ENCODE measurements at regions not wholly inside any gene's neighbourhood (a gene's known extent, or its start where the extent isn't known, plus 50 kb on each side); places are given as distances from the start of the nearest gene placed in this dataset.

DNA sequence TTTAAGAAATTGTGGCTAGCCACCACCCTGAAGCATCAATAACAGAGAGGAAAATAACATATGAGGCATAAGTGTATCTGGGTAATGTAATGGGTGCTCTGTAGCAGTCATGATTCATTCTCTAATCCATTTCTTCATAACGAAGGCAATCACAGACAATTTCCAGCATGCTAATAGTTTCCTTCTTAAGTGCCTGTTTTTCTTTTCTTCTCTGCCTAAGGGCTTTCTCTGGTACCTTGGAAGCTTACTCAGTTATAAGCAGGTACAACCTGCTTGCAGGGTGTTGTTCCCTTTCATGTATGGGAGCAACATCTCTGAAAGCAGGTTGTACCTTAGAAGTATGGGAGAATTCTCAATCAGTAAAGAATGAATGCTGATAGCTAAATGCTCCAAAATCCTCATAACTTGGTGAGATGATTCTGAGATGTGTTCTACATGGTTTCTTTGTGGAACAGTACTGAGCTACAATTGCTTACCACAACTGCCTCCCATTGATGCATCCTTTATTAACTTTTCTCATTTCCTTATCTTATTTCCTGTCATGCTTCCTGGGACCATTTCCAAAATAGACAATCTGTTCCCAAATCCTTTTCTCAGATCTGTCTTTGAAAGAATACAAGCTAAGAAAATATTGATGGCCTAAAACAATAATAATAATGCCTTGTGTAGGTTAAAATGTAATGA lies 247.6 kb downstream of the PAPSS1 start:
- Histone ChIP-seq H3K9ac (ENCODE audit: control insufficient read depth, insufficient read depth, low read length) (no peak overlapping the region), H3K27ac (ENCODE audit: control insufficient read depth, insufficient read depth) (no peak overlapping the region), H3K79me2 (ENCODE audit: control insufficient read depth, insufficient read depth, low read length) (no peaks in the 10 kb centered on the region), H4K20me1 (ENCODE audit: control insufficient read depth, insufficient read depth) (no peaks in the 10 kb centered on the region), H3K36me3 (ENCODE audit: control insufficient read depth in 2 of 2, insufficient read depth in 2 of 2, low read length in 1 of 2) (no peaks in the 10 kb centered on the region), H3K4me1 (ENCODE audit: control insufficient read depth, insufficient read depth, low read length) (no peaks in the 10 kb centered on the region), H3K4me3 (no peak overlapping the region), H3K9me3 (replicated peaks; ENCODE audit: control insufficient read depth, insufficient read depth, low read length) (no peaks in the 10 kb centered on the region), H3K4me2 (ENCODE audit: control insufficient read depth, insufficient read depth) (no peak overlapping the region), H3K27me3 (replicated peaks in 1 of 2; ENCODE audit: control insufficient read depth in 2 of 2, insufficient read depth in 2 of 2, low read length in 1 of 2) (no peaks in the 10 kb centered on the region), H2AFZ (ENCODE audit: control insufficient read depth, low read depth, low read length) (no peak overlapping the region)
- POLR2A ChIA-PET, result no interaction called here
- in situ Hi-C loops (cut with MboI), result no loop called here
- TF ChIP-seq RAD21 (IDR thresholded peaks at IDR 0.05; ENCODE audit: insufficient read depth, low read depth, low read length), result no peak
- TF ChIP-seq SPI1 (IDR thresholded peaks at IDR 0.05; ENCODE audit: borderline replicate concordance, insufficient read depth, low read depth, low read length), result no peak
- TF ChIP-seq, protein P1, sequence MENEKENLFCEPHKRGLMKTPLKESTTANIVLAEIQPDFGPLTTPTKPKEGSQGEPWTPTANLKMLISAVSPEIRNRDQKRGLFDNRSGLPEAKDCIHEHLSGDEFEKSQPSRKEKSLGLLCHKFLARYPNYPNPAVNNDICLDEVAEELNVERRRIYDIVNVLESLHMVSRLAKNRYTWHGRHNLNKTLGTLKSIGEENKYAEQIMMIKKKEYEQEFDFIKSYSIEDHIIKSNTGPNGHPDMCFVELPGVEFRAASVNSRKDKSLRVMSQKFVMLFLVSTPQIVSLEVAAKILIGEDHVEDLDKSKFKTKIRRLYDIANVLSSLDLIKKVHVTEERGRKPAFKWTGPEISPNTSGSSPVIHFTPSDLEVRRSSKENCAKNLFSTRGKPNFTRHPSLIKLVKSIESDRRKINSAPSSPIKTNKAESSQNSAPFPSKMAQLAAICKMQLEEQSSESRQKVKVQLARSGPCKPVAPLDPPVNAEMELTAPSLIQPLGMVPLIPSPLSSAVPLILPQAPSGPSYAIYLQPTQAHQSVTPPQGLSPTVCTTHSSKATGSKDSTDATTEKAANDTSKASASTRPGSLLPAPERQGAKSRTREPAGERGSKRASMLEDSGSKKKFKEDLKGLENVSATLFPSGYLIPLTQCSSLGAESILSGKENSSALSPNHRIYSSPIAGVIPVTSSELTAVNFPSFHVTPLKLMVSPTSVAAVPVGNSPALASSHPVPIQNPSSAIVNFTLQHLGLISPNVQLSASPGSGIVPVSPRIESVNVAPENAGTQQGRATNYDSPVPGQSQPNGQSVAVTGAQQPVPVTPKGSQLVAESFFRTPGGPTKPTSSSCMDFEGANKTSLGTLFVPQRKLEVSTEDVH (IDR thresholded peaks at IDR 0.05; ENCODE audit: low read depth, partially characterized antibody), result no peak
- TF ChIP-seq, protein P2, sequence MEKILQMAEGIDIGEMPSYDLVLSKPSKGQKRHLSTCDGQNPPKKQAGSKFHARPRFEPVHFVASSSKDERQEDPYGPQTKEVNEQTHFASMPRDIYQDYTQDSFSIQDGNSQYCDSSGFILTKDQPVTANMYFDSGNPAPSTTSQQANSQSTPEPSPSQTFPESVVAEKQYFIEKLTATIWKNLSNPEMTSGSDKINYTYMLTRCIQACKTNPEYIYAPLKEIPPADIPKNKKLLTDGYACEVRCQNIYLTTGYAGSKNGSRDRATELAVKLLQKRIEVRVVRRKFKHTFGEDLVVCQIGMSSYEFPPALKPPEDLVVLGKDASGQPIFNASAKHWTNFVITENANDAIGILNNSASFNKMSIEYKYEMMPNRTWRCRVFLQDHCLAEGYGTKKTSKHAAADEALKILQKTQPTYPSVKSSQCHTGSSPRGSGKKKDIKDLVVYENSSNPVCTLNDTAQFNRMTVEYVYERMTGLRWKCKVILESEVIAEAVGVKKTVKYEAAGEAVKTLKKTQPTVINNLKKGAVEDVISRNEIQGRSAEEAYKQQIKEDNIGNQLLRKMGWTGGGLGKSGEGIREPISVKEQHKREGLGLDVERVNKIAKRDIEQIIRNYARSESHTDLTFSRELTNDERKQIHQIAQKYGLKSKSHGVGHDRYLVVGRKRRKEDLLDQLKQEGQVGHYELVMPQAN (conservative IDR thresholded peaks at IDR 0.05), result no peak
- no peak for TF ChIP-seq NBN (IDR thresholded peaks at IDR 0.05)
- no peak for TF ChIP-seq EED (IDR thresholded peaks at IDR 0.05; ENCODE audit: low read depth)
- no peak for TF ChIP-seq DPF2 (IDR thresholded peaks at IDR 0.05)
- no peak for TF ChIP-seq GABPA (IDR thresholded peaks at IDR 0.05; ENCODE audit: low read depth)
- ATAC-seq (no peak), FAIRE-seq (no peak), DNase-seq (ENCODE audit: low read depth, low spot score) (no peak)
- CTCF ChIA-PET, result no interaction called here
- RAD21 ChIA-PET (ENCODE audit: unreplicated experiment), result no interaction called here
- WGBS (ENCODE audit: insufficient coverage, insufficient replicate concordance, low lambda C conversion rate, missing lambda C conversion rate), result 5% methylated on average over 1 of the region's 1 CpG
- no TSS peak for BruUV-seq (replicated peaks)
- intact Hi-C loops (cut with micrococcal nuclease; ENCODE audit: unreplicated experiment), result no loop called here
- SMC1A ChIA-PET (ENCODE audit: uncharacterized antibody, unreplicated experiment), result no interaction called here
